HK-2 (cell line): ENCODE measurements at regions not wholly inside any gene's neighbourhood (a gene's known extent, or its start where the extent isn't known, plus 50 kb on each side); places are given as distances from the start of the nearest gene placed in this dataset.

ENCODE experiments used
- DNase-seq: peaks from one replicate; pipeline ENCODE4 v3.0.0-alpha.2; 2018; ENCODE audit not compliant: unreplicated experiment

- DNase-seq, result no peak
These were observed 85.3 kb upstream of the CFAP20DC start for GRCh38 chr3:59135096-59135495.

GRCh38 chr3:59133311-59133710 lies 83.5 kb upstream of the CFAP20DC start:
- no peak for DNase-seq

GRCh38 chr3:59131016-59131766 lies 81.4 kb upstream of the CFAP20DC start:
- DNase-seq, result no peak

GRCh38 chr3:59128685-59129084 lies 78.9 kb upstream of the CFAP20DC start:
- DNase-seq, result no peak

GRCh38 chr3:59127071-59127470 lies 77.2 kb upstream of the CFAP20DC start:
- DNase-seq, result no peak

GRCh38 chr3:59126446-59126845 lies 76.6 kb upstream of the CFAP20DC start:
- no peak for DNase-seq

GRCh38 chr3:59121346-59122144 lies 71.7 kb upstream of the CFAP20DC start:
- DNase-seq, result no peak

GRCh38 chr3:59118928-59119327 lies 69.1 kb upstream of the CFAP20DC start:
- DNase-seq, result no peak

GRCh38 chr3:59117396-59117795 lies 67.6 kb upstream of the CFAP20DC start:
- DNase-seq, result no peak

- DNase-seq, result no peak
These were observed 66.4 kb upstream of the CFAP20DC start for GRCh38 chr3:59116233-59116537.

GRCh38 chr3:59115364-59116232 lies 65.8 kb upstream of the CFAP20DC start:
- DNase-seq, result no peak

GRCh38 chr3:59107856-59108815 lies 58.3 kb upstream of the CFAP20DC start:
- no peak for DNase-seq

GRCh38 chr3:59106085-59106648 lies 56.3 kb upstream of the CFAP20DC start:
- no peak for DNase-seq

- DNase-seq, result no peak
These were observed 53.7 kb upstream of the CFAP20DC start for GRCh38 chr3:59103552-59103951.

GRCh38 chr3:59101231-59101736 lies 51.5 kb upstream of the CFAP20DC start:
- DNase-seq, result no peak
